HCEC 1CT (cell line): ENCODE measurements at regions not wholly inside any gene's neighbourhood (a gene's known extent, or its start where the extent isn't known, plus 50 kb on each side); places are given as distances from the start of the nearest gene placed in this dataset.

ENCODE experiments used
- DNase-seq: peaks from one replicate; pipeline ENCODE4 v3.0.0-alpha.2; 2017

DNA sequence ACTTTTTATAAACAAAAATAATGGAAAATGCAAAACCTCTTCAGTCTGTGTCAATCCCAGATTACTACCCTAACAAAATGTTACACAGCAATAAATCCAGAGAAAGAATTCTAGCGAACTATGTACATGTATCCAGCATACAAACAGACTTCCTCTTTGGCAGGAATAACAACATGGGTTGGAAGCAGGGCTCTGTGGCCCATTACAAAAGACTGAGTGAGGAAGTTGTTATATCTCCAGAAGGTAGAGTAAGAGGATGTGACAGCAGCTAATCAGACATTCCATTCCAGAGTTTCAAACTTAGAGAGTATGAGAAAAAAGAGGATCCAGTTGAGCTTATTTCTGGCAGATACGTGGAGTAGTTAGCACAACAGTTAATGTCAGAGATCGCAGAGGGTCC is 294.0 kb upstream of the PLSCR5 start:
- DNase-seq, result no peak

DNA sequence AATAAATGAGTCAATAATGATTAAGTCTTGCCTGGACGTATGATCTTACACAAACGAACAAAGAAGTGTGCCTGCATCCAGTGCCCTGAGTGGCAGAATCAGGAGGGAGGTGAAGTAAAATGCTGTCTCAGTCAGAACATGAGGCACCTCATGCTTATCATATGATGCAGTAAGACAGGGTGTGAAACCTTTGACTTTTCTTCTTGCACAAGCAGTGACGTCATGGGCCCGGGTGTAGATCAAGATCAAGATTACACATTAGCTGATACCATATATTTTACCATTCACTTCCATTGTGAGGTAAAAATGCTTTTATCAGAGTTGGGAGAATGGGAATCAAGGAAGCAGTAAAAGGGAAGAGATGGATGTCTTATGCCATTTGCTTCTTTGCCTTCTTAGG is 291.6 kb upstream of the PLSCR5 start:
- DNase-seq, result peak; percentile 12

DNA sequence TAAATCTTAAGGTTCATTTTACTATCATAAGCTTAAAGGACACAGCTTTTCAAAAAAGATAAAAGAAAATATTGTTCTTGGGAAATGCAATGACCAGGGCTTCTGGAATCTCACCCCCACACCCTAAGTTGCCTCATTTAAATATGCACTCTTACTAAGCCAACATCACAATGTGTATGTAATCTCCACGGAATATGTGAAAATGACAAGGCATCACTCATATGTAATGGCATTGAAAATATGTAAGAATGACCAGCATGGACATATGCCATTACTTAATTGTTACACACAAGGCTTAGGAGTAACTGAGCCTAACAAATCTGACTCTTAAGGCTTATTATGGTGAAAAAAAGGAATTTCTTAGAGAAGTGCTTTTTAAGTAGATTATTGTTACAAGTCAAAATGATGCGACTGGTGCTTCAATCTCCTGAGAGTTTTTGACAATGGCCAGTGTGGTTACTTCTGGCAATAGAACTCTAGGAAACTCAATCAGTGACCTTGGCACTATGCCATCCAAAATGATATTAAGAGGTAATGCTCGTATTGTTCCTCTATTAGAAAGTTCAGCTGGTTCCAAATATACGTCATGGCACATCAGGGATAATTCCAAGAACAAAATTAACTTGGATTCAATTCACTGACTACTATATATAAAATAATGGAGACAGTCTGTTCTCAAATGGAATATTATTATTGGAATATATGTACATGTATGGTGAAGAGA is 290.0 kb upstream of the PLSCR5 start:
- DNase-seq, result peak; percentile 91

DNA sequence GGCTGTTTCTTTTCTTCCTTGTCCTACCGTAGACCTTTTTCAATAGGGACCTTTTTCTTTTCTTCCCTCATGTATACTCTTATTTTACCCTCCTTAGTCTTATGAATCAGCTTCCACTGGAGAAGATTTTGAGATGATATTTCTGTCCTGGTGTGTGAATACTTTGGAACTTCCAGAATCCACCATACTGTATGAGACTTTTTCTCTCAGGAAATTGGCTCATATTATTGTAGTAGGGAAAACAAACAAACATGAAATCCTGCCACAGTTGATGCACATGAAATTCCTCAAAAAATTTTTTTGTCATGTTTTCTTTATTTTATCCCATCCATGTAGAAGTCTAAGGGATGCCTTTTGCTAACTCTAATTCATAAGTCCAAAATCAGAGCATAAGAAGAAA is 289.3 kb upstream of the PLSCR5 start:
- DNase-seq, result no peak

DNA sequence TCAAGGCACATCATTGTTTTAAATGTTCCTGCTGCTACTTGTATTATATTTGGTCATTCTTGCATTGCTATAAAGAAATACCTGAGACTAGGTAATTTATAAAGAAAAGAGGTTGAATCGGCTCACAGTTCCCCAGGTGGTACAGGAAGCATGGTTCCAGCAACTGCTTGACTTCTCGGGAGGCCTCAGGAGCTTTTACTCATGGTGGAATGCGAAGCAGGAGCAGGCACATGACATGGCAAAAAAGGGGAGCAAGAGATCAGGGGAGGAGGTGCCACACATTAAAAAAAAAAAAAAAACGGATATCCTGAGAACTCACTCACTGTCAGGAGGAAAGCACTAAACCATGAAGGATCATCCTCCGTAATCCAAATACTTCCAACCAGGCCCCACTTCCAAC is 286.9 kb upstream of the PLSCR5 start:
- DNase-seq, result no peak

DNA sequence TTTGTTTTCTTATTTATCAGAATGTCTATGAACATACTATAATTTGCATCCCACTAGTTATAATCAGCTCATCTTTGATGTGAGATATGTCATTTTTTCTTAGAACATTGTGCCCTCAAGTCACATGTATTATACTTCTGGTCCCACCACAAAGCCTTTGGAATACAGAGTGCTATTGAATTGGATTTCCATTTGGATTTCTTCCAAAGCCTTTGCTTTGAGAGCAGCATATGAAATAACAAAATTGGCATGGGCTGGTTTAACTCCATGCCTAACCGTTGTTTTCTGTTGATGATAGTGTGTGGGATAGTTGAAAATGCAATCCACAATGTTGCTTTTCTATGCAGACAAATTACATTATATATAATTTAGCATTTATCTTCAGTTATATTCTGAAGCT is 284.5 kb upstream of the PLSCR5 start:
- no peak for DNase-seq

DNA sequence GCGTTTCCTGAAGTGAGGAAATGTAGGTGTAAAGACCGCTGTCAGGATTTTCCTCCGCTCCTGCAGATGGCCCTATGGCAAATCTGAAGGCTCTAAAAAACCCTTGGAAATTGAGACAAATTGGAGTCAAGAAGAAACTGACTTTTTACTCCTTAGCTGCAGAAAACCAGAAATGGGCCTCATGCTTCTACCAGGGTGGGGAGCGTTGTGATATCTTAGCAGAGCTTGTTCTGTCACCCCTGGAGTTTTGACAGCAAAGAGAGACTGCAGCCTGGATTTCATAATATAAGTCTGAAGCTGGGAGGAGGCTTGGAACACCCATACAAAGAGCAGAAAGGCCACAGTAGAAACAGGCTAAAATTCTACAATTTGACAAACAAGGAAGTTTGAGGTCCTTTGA is 283.0 kb upstream of the PLSCR5 start:
- DNase-seq, result no peak

DNA sequence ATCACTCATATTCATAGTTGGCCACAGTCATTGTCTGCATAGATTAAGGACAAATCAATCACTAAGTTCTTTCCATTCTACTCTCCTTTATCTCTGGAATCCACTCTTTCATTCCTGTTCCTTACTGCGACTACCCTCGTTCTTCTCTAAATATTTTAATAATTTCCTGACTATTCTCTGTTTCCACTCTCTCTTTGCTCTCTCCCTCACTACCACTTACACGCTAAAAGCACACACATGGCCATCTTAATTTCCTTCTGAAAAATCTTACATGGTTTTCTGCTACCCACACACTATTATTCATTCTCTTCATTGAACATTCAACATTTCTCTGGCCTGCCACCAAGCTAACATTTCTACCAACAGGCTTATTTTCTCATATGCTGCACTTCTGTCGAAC is 279.6 kb upstream of the PLSCR5 start:
- DNase-seq, result no peak

DNA sequence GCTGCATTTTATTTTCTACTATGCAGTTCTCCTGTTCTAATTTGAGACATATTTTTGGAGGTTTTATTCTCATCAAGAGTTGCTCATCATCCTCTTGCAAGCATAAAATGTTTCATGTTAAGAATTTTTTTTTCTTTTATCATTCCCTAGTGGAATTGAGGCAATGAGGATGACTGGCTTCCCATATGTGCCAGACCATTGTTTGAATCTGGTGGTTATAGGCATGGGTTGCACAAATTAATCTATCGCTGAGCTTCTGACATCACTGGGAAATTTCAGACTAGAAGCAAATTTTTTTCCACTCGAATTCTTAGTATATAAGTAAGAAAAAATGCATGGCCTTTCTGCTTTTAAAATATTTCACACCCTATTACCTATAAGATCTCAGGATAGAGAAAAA is 279.1 kb upstream of the PLSCR5 start:
- no peak for DNase-seq

DNA sequence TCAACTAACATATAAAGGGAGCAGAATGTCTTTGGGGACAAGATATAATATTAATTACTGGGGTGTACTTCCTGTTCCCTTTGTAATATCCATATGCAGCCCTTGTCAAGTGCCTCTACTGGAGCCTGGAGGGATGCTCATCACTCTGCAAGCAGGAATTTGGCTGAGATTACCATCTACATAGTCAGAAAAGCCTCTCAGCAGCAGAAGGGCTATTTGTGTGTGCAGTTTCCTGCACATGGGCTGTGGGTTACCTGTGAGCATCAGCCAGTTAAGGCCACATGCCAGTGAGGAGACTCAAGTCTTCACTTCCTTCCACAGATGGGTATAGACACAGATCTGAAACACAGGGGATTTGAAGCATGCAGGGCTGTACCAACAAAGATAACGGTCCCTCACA is 278.1 kb upstream of the PLSCR5 start:
- DNase-seq, result no peak

DNA sequence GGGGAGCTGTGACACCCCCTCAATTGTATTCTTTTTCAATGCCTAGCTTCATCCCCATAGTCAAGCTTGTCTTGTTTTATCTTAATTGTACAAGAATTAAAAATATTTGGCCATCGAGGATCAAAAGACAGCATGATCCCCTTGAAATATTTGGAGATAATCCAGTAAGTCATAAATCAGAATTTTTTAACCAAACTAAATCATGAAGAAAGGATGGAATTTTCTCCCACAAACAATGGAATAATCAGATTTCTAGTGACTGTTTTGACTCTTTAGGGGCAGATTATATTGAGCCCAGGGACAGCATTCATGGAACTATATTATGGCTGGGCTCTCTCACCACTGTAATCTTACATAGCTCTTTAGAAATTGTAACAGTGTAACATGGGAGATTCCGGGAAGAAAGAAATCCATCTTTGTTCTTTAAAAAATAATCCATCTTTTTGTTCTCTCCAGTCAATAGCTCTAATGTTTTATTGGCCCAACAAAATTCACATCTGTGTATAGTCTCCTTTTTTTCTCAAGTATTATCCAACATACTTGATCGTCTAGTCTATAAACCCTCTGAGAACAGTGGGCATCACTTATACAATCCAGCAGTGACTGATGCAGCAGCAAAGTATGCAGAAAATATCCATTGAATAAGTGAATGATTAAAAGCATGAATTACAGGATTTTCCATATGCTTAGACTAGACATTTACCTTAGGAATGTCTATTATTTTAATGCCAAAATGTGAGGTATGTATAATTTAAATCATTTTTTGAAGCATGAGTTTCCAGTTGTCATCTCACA is 277.0 kb upstream of the PLSCR5 start:
- DNase-seq, result no peak

DNA sequence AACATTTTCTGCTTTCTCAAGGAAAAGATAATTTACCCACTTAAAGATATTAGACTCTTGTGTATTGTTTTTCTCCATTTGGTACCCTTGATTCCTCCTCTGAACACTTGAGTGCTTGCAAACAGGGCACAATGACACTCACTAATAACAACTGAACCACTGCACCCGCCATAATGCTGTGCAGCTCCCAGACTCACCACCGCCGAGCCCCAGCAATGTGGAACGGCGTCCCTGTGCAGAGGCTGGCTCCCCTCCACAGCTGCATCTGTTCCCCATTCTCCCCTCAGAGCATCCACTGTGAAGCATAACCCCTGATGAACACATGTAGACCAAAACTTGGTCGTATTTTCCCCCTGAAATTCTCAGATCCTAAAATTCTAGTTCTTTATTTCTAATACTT is 276.2 kb upstream of the PLSCR5 start:
- DNase-seq, result no peak

DNA sequence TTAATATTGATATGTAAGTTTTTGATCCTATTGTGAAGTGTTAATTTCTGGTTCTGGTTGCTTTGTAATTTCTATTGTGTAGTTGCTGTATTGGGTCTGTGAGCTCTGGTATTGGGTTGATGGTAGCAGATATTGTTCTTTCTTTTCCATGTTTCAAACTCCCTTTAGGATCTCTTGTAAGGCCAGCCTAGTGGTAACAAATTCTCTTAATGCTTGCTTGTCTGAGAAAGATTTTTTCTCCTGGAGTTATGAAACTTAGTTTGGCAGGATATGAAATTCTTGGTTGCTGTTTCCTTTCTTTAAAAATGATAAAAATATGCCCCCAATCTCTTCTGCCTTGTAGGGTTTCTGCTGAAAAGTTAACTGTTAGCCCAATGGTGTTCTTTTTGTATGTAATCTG is 268.6 kb upstream of the PLSCR5 start:
- DNase-seq, result no peak

DNA sequence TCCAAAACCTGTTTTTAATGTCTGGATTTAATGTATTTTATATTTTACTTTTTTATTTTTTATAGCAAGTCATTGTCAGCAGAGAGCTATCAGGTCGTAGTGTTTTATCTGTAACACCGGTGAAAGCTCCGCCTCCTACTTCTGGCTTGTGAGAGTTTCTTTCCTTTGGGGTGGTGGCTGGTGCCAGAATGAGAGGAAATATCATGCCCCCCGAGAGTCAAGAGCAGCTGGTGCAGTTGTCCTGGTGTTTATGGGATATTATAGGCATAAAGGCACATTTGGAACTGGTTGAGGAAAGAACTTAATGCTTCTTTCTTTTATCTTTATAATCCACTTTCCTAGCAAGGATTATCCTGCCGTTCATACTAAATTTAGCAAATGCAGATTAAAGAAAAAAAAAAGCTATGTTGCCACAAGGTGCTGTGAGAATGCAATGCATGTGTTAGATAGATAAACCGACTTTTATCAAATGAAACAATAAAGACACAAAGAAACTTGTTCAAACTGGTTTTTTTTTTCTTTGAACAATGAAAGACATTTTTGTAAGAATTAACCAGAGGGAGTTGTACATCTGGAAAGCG is 260.1 kb upstream of the PLSCR5 start:
- DNase-seq, result no peak

DNA sequence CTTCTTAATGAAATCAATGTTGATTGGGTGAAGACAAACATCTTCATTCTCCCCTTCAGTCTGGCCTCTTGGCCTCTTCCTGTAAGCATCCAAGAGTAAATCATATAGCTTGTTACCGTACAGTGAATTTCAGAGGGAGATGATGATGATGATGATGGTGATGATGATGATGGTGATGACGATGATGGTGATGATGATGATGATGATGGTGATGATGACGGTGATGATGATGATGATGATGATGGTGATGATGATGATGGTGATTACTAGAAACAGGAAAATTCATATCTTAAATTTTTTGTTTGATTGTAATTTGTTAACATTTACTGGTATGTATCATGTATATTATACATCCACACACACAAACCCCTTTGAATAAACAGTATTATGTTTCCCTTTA is 256.1 kb upstream of the PLSCR5 start:
- no peak for DNase-seq

DNA sequence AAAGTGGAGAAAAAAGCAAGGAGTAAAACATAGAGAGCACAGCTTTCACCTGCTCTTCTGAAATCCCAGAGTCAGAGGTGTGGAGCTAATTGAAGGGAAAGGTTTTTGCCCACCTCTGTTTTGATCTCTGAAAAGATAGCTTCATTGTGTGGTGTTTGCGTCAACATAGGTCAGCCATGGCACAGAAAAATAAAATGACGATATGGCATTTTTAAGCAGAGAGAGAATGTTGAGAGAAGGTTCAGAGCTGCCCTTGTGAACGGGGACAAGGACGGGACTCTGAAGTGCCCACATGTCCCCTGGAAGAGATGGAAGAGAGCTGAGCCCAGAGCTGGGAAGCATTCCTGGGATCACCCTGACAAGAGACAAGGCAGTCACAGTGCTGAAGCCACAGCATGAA is 249.4 kb upstream of the PLSCR5 start:
- DNase-seq, result no peak

DNA sequence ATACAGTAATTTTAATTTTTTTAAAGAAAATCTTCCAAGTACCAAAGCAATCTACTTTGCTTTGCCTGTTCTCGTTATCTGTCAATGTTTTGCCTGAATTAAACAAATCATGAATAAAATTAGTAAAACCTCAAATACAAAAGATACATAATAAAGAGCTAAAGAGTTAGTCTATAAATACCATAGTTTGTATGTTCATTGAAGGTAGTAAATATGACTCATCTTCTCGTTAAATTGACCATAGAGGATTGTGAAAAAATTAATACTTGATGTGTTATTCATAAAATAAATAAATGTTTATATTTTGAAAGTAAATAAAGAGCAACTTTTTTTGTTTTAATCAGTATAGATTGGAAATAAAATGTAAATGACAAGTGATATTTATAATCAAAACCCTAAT is 246.5 kb upstream of the PLSCR5 start:
- peak; percentile 8 for DNase-seq

DNA sequence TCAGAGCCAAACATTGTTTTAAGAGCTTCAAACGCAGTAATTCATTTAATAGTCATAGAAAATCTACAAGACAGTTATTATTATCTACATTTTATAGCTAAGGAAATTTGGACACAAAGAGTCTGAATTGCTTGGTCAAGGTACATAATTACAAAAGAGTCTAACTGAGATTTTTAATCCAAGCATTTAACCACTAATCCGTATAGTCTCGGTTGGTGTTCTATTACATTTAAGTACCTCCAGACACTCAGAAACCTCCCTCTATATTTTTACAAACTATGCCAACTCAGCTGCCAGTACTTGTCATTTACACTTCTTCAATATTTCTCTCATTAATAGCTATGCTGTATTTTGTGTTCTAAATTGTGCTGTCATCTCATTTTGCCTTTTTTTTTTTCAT is 240.2 kb upstream of the PLSCR5 start:
- DNase-seq, result no peak

DNA sequence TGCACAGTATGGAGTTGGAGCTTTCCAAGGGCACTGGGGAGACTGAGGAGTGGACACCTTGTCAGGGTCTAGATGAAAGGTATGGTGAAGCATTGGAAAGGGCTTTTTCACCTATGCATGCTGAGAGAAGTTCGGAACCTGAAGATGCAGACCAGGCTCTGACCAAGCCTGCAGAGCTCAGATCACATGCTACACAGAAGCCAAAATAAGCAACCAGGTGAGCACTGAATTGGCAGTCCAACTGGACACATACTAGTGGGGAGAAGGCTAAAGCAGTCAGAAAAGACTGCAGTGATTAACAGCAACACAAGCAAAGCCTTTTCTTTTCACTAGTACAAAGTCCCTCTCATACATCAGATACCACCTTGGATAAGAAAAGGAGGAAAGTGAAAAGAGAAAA is 238.3 kb upstream of the PLSCR5 start:
- DNase-seq, result no peak

DNA sequence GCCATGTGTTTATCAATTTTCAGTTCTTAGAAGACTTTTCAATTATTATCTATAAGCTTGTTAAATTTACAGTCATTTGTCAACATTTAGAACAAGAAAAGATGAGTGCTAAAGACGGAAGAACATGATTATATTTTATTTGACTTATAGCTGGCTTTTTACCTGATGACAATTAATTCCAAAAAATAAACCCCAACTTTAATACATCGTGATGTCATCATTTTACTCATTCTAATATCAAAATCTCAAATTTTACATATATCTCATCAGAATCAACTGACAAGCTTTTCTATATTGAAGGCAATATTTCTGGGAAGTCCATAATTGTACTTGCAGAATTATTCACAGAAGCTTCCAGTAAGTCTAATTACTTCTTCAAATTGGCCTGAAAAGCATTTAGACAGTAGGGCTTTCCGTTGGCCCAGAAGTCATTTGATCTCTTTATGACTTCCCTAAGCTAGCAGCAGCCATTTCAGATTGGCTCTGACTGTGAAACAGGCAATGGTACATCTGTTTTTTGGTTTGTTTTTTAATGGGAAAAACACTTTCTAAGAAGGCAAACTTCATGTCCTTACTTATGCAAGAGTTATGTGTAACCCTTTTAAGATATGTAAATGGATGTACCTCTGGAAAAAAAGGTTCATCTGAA is 234.7 kb upstream of the PLSCR5 start:
- DNase-seq, result no peak

DNA sequence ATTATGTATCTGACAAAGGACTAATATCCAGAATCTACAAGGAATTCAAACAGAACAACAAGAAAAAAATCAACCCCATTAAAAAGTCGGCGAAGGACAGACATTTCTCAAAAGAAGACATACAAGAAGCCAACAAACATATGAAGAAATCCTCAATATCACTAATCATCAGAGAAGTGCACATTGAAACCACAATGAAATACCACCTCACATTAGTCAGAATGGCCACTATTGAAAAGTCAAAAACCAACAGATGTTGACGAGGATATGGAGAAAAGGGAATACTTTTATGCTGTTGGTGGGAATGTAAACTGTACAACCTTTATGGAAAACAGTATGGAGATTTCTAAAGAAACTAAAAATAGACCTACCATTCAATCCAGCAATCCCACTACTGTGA is 233.1 kb upstream of the PLSCR5 start:
- no peak for DNase-seq

DNA sequence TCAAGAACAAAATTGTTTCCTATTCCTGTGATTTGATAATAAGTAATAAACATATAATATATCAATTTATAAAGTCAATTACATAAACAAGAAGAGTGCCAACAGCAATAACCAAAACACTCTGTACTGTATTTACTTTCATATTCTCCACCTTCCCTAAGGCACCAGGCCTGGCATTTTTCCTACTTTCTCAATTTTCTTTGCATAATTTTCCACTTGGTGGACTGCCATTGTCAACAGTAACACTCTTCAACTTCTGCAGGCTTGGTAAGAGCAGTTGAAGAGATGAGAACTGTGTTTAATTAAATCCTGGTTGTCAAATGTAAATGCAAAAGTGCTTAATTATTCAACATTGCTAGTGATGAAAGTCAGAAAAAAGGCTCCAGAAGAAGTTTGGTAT is 229.8 kb upstream of the PLSCR5 start:
- no peak for DNase-seq

DNA sequence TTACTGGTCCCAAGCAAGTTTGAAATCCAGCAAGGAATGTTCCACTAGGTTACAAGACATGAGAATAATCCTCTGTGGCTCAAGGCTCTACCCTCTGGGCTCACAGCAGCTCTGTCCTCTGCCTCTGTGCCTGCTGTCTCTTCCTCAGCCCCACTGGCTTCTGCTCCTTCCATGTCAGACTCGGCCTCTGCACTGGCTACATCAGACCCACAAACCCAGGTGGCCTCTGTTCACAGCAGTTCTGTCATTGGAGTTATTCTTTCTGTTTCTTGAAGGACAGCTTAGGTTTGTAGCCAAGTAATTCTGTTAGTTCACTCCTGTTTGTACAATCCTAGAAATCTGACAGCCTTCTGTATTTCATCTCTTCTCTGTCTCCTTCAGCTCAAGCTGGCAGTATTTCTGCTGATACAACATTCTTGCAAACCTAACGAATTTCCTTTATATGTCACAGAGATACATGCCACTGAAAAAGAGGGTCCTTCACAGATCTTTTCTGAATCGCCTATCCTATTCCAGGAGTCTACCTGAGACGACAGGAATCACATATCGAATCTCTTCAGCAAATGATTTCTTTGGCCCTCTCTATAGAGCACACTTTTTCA is 227.8 kb upstream of the PLSCR5 start:
- no peak for DNase-seq

DNA sequence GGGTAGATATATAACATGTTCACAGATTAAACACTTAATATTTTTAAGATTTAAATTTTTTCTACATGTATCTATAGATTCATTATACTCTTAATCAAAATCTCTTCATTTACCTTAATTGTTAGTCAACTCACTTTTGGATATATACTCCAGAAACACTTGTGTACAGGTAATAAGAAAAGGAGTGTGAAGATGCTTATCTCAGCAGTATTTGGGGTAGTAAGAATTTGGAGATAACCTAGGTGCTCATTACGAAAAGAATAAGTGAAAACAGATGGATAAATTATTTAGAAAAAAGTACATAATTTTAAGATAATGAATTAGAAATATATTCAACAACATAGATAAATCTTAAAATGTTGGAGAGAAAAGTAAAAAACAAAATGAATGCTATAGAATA is 226.5 kb upstream of the PLSCR5 start:
- DNase-seq, result no peak
